ENCODE measurements at regions not wholly inside any gene's neighbourhood (a gene's known extent, or its start where the extent isn't known, plus 50 kb on each side); places are given as distances from the start of the nearest gene placed in this dataset.

GRCh38 chr4:159566786-159567185, 463.9 kb downstream of the RAPGEF2 start:
- TF ChIP-seq, protein P1, sequence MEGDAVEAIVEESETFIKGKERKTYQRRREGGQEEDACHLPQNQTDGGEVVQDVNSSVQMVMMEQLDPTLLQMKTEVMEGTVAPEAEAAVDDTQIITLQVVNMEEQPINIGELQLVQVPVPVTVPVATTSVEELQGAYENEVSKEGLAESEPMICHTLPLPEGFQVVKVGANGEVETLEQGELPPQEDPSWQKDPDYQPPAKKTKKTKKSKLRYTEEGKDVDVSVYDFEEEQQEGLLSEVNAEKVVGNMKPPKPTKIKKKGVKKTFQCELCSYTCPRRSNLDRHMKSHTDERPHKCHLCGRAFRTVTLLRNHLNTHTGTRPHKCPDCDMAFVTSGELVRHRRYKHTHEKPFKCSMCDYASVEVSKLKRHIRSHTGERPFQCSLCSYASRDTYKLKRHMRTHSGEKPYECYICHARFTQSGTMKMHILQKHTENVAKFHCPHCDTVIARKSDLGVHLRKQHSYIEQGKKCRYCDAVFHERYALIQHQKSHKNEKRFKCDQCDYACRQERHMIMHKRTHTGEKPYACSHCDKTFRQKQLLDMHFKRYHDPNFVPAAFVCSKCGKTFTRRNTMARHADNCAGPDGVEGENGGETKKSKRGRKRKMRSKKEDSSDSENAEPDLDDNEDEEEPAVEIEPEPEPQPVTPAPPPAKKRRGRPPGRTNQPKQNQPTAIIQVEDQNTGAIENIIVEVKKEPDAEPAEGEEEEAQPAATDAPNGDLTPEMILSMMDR (IDR thresholded peaks at IDR 0.05), result no peak
- TF ChIP-seq POLR2A (IDR thresholded peaks at IDR 0.05), result no peak
